C4-2B (cell line): ENCODE measurements at regions not wholly inside any gene's neighbourhood (a gene's known extent, or its start where the extent isn't known, plus 50 kb on each side); places are given as distances from the start of the nearest gene placed in this dataset.

Experiments
- ZFX ChIP-seq: fragments of 450-650 bp; IDR thresholded peaks from 2 replicates; pipeline ENCODE4 v1.6.1; 2017
- TF ChIP-seq, protein P1 (sequence below): fragments of 450-650 bp; conservative IDR thresholded peaks from 2 replicates; pipeline ENCODE4 v1.5.1; 2017; ENCODE audit warnings: mild to moderate bottlenecking

DNA sequence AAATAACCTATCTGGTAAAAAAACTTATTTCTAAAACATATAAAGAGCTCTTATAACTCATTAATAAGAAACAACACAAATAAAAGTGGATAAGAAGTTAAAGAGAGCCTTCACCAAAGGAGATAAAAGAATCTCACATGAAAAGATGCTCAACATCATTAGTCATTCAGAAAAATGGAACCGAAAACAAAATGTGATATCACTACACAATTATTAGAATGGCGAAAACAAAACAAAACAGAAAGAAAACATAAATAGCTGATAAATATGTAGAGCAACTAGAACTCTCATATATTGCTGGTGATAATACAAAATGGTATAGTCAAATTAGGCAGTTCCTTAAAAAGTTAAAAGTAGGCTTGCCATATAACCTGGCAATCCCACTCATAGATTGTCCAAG, 1109.3 kb downstream of the PLA2G4A start:
- TF ChIP-seq, protein P1, sequence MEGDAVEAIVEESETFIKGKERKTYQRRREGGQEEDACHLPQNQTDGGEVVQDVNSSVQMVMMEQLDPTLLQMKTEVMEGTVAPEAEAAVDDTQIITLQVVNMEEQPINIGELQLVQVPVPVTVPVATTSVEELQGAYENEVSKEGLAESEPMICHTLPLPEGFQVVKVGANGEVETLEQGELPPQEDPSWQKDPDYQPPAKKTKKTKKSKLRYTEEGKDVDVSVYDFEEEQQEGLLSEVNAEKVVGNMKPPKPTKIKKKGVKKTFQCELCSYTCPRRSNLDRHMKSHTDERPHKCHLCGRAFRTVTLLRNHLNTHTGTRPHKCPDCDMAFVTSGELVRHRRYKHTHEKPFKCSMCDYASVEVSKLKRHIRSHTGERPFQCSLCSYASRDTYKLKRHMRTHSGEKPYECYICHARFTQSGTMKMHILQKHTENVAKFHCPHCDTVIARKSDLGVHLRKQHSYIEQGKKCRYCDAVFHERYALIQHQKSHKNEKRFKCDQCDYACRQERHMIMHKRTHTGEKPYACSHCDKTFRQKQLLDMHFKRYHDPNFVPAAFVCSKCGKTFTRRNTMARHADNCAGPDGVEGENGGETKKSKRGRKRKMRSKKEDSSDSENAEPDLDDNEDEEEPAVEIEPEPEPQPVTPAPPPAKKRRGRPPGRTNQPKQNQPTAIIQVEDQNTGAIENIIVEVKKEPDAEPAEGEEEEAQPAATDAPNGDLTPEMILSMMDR, result no peak
- TF ChIP-seq ZFX, result no peak
